ENCODE measurements at regions not wholly inside any gene's neighbourhood (a gene's known extent, or its start where the extent isn't known, plus 50 kb on each side); places are given as distances from the start of the nearest gene placed in this dataset.
"Not testable (repeated sequence)": the region's sequence is repeated elsewhere in the genome, so short reads cannot be mapped to it uniquely, and the experiment has no call there.

DNA sequence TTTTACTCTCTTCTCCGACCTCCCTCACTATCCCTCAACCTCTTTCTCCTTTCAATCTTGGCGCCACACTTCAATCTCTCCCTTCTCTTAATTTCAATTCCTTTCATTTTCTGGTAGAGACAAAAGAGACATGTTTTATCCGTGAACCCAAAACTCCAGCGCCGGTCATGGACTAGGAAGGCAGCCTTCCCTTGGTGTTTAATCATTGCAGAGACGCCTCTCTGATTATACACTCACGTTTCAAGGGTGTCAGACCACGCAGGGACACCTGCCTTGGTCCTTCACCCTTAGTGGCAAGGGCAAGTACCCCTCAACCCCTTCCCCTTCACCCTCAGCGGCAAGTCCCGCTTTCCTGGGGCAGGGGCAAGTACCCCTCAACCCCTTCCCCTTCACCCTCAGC, 92.3 kb upstream of the CCDC180 start:
- not testable (repeated sequence) for TF ChIP-seq POLR2A (IDR thresholded peaks at IDR 0.05); EP300 (IDR thresholded peaks at IDR 0.05; ENCODE audit: low read depth); POLR2AphosphoS5 (IDR thresholded peaks at IDR 0.05)
- TF ChIP-seq, protein P1, sequence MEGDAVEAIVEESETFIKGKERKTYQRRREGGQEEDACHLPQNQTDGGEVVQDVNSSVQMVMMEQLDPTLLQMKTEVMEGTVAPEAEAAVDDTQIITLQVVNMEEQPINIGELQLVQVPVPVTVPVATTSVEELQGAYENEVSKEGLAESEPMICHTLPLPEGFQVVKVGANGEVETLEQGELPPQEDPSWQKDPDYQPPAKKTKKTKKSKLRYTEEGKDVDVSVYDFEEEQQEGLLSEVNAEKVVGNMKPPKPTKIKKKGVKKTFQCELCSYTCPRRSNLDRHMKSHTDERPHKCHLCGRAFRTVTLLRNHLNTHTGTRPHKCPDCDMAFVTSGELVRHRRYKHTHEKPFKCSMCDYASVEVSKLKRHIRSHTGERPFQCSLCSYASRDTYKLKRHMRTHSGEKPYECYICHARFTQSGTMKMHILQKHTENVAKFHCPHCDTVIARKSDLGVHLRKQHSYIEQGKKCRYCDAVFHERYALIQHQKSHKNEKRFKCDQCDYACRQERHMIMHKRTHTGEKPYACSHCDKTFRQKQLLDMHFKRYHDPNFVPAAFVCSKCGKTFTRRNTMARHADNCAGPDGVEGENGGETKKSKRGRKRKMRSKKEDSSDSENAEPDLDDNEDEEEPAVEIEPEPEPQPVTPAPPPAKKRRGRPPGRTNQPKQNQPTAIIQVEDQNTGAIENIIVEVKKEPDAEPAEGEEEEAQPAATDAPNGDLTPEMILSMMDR (IDR thresholded peaks at IDR 0.05) = not testable (repeated sequence)

Measured in transverse colon (tissue), 4 donors.